ENCODE measurements at regions not wholly inside any gene's neighbourhood (a gene's known extent, or its start where the extent isn't known, plus 50 kb on each side); places are given as distances from the start of the nearest gene placed in this dataset.
A peak's percentile ranks its signal among the peaks of the same experiment; 100 is the strongest.

DNA sequence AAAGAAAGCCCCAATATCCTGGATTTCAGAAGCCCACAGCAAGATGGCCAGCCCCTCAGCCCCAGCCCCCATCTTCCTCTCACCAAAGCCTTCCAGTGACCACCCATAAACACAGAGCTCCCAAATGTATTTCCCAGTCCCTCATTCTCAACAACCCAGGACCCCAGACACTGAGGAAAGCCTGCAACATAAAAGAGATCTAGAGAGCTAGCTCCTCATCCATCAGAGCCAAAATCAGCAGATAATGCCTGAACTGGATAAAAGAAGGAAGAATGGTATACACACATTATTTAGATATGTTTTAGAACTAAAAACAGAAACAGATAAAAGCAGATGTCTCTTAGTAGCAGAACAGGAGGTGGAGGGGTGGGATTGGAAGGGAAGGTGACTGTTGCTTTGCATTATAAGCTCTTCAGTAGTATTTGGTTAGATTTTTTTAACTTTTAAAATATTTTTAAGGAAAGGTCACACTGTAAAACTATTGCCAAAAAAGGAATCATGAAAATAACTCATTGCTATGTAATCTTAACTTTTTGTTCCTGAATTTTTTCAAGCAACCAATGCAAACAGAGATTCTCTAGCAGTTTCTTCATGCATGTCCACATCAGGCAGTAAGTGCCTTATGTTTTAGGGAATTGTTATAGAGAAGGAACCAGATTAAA lies 144.2 kb upstream of the PKDCC start:
- DNase-seq: peak; percentile 75

DNA sequence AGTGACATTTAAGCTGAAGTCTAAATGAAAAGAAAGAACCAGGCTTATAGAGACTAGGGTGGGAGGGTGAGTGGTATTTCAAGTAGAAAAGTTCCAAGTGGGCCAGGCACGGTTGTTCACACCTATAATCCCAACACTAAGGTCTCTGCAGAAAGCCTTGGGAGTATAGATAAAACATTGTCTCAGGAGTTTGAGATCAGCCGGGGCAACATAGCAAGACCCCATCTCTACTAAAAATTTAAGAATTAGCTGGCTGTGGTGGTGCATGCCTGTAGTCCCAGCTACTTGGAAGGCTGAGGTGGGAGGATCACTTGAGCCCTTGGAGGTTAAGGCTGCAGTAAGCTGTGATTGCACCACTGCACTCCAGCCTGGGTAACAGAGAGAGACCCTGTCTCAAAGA lies 143.4 kb upstream of the PKDCC start:
- no peak for DNase-seq

DNA sequence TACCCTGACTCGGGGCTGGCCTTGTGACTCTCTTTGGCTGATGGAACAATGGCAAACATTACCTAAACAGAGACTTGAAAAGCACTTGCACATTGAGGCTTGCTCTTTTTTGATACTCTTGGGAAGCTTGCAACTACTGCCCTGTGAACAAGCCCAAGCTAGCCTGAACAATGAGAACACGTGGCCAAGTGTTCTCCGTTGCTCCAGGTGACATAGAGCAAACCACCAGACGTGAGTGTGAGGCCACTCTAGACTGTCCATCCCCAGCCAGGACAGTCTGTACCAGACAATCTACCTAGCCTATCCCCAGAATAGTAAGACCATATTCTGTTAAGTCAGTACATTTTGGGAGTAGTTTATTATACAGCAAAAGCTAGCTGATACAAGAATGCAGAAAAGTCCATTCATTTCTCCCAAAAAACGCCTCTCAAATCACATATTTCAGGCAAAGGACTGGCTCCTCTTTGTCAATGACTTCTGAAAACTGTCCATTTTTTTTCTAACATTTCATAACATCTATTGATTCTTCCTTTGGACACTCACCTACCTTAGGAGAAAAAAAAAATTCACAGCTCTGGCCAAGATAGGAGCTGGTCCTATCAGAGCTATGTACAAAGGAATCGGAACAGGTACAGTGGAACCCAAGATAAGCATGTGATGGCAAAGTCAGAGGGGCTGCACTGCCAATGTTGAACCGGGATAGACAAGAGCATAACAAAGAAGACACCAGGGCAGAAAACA lies 142.1 kb upstream of the PKDCC start:
- no peak for DNase-seq

DNA sequence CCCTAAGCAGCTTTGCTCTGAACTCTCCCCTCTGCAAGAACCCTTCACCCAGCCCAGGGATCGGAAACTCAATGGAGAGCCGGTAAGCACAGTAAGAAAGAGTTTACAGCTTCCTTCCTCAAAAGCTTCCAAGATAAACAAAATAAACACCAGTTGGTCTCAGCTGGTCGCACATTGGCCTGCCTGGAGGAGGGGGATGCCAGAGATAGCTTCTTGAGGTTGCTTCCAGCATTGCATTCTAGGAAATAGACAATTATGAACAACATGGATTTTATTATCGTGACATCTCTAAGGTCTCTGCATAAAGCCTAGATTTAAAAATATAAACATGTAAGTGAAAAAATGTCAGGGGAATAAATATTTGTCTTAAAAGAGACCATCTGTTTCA lies 141.5 kb upstream of the PKDCC start:
- peak; percentile 87 for DNase-seq

DNA sequence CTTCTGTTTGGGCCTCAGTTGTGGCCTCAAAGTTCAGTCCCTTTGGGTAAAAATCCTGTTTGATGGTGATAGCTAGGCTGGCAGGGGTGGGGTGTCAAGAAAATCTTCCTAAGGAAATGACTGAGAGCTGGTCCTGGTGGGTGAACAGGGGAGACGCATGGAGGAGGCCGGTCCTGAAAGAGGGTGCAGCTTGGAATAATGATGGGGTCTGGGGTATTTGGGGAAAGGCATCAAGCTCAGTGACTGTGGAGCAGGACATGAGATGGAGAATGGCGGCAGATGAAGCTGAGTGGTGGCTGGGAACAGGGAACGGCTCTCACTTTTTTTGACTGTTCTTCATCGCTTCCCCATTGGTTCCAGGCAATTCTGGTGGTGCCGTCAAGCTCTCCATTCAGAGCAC lies 140.7 kb upstream of the PKDCC start:
- no peak for DNase-seq

DNA sequence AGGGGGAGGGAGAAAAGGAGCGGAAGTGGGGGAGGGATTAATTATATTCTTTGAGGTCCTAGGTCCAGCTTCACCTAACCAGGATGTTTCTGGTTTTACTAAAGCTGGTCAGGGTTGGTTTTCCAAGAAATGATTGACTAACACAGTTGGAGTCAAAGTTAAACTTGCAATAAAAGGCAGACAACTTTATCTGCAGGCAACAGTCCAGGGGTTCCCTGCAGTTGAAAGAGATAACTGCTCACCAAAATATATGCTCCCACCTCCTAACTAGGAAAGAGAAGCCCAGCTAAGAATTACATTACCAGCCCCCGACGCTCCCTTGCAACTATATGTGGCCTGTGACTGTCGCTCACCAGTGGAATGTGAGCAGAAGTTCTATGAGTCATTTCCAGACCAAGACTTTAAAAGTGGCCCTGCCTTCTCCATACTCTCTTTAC lies 140.0 kb upstream of the PKDCC start:
- peak; percentile 65 for DNase-seq

DNA sequence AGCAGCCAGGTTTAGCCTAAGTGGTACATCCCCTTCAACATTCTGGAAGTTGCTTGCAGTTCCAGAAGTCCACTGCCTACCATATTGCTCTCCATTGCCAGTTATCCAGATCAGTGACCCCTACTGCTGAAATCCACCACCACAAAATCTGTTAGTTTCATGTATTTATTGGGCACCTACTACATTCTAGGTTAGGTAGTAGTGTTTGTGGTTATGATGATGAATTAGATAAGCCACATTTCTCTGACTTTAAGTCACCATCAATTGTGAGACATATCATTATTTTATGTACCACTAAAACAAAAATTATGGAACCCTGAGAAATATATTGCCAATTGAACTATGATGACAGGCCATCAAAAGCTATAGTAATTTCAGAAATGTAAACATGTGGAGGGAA lies 139.5 kb upstream of the PKDCC start:
- no peak for DNase-seq

DNA sequence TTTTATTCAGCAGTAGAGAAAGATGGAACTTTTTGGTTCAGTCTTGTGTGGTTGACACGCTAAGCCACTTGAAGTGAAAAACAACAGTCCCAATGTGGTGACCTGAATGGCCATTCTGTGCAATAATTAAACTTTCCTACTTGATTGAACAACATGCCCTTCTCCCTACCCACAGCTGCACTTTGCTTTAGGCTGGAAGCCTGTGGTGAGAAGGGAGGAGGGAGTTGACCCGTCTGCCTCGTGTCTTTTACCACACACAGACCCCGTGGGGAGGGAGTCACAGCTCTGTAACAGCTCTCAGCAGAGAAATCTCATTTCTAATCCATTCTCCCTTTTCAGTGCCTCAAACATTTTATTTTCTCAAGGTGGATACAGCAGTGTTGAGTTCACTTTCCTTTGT lies 138.2 kb upstream of the PKDCC start:
- DNase-seq: no peak

DNA sequence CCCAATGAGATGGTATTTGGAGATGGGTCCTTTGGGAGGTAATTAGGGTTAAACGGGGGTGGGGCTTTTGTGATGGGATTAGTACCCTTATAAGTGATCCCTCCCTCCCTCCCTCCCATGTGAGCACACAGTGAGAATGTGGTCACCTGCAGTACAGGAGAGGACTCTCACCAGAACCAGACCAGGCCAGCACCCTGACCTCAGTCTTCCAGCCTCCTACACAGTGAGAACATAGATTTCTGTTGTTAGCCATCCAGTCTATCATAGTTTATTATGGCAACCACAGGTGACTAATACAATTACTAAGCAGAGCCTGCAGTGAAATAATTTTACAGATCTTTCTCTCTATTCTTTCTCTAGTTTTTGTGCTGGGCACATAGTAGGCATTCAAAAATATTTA lies 137.7 kb upstream of the PKDCC start:
- DNase-seq: no peak

DNA sequence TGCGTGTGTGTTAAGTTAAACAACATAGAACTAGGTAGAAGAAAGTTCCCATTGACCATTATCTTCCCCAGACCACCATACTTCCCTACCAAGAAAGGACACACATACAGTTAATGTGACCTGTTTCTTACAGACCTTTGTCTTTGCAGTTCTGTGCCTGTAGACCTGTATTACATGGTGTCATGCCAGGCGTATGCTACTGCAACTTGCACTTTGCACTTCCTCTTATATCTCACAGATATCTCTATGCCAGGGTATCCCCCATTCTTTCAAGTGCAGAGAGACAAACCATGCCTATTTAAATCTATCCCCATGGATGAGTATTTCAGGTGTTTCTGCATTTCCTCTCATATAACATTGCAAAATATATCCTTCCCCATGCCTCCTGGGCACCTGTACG lies 136.8 kb upstream of the PKDCC start:
- no peak for DNase-seq

DNA sequence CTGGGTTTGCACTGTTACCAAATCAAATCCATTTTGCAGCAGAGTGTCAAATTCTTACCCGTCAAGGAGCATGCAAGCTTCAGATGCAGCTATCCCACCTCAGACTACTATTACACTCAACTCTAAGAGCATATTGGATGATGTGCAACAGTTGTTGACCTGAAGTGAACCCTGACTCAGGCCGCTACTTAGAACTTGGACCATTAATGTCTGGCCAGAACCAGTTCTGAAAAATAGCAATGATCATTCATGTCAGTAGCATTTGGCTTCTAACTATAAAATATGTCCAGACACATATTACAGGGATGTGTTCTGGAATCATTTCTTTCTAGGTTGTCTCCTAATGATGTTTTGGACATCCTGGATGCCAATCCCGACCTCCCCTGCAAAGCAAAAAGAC lies 135.5 kb upstream of the PKDCC start:
- no peak for DNase-seq

DNA sequence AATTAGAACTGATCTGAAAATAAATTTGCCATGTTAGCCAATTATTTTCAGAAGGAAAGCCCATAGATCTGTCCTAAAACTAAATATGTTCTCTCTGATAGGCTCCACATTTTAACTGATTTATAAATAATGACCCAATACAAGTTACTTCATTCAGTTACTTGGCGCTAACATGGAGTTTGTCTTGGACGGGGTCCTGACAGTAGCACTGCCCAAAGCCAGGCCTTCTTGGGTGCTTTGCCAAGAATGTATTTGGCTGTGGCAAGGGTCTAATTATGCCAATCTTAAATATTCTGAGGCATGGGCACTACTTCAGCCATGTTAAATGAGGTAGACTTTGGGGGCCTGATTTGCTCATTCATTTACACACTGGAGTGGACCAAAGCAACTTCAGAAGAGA lies 135.0 kb upstream of the PKDCC start:
- DNase-seq: no peak

DNA sequence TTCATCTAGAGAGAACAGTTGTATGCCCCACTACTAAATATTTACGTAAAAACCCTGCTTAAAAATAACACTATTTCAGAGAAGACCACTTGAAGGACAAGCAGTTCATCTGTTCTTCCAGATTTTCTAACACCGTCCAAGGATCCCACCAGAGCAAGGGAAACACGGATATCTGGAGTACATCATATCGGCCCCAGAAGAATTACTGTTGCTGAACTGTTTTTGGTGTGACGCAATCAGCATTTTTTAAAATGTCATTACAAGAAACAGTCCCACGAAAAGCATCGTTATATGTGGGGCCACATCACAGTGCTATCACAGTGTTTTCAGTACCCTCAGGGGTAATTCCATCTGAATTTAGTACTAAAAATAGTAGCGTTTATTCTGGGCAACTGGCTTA lies 134.5 kb upstream of the PKDCC start:
- no peak for DNase-seq

DNA sequence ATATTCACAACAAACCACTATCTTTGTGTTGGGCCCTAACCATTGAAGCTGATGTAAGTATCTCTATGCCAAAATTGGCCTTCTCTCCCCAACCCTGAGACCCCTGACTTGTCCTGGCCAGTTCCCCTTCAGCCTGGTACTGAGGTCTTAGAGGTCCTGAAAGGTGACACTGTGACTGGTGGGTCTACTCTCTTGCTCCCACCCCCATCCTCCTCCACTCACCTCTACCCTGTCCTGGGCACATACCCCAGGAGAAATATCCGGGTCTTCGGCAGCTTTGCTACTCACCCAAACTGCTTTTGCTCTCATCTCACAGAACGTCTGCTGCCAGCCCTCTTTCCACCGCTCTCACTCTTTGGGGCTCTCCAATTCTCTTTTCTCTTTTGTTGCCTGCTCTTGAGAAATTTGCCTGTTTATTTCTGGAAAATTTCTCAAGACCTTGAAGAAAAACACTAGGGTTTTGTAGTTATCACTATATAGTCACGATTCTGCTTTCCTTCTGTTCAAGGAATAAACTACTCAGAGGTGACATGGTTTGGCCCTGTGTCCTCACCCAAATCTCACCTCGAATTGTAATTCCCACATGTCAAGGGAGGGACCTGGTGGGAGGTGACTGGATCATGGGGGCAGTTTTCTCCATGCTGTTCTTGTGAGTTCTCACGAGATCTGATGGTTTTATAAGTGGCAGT lies 133.8 kb upstream of the PKDCC start:
- DNase-seq: no peak

DNA sequence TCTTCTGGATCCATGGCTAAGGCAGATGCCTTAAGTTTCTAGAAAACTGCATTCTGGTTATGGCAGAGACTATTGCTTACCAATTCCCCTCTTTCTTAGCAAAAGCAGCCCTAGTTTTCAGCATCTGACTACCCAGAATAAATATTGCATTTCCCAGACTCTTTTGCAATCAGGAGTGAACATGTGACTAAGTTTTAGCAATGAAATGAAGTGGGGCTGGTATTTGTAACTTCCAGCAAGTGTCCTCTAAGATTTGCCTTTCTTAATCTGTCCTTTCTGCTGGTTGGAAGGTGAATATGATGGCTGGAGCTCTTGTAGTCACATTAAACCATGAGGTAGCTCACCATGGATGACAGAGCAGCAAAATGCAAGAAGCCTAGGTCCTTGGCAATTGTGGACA lies 132.9 kb upstream of the PKDCC start:
- DNase-seq: no peak

DNA sequence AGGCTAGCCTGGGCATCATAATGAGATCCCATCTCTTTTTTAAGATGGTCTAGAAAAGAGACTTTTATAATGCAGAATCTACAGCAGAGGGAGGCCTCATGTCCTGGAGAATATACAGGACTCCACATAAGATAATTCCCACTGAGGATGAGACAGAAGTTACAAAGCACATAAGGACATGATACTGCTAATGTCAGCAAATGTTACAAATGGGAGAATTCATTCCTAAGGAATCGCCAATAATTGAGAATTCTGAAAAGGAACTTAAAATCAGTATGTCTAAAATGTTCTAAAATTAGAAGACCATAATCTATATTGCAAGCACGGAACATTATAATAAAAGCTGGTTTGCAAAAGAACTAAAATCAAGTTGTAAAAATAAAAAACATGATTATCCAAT lies 131.6 kb upstream of the PKDCC start:
- no peak for DNase-seq

DNA sequence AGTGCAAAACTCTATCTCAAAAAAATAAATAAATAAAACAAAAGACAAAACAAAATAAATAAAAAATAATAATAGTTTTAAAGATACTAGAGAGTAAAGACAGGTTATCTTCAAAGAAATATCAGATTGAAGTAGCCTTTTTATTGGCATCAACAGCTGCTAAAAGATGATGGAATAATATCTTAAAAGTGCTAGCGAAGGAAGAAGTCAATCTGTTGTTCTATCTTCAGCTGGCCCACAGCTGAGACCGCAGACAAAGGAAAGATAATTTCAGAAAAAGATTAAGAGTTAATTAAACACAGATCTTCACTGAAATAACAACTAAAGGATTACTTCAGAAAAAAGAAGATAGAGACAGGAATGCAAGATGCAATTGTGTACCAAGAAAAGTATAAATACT lies 130.2 kb upstream of the PKDCC start:
- no peak for DNase-seq

DNA sequence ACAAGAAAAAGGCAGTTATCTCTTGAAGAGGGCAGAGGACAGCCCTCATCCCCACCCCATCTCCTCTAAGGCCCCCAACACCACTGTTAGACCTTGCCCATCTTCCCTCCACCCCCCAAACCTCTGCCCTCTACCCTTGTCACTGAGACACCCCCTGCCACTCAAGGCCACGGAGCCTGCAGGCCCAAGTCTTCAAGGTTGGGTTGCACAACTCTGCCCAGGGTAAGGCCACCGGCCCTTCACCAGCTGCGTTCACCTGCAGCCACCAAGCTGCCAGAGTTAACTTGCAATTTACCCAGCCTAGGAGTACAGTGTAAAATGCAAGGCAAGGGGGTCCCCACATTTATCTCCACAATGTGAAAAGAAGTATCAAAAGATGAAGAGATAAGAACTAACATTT lies 128.7 kb upstream of the PKDCC start:
- no peak for DNase-seq

DNA sequence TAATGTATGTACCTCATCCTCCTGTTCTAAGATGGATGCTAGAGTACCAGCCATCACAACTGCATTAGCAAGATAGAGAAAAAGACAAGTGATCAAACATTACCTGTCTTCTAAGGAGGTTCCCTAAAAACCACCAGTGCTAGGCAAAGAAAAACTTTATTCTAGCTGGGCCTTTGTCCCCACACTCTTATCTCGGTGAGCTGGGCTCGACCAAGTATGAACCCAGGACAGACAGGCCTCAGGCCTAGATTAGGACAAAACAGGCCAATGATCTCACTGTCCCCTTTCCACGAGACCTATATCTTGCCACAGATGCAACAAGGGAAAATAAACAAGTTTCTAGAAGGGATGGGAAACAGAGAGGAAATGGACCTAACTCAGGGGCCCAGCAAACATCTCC lies 127.6 kb upstream of the PKDCC start:
- no peak for DNase-seq

DNA sequence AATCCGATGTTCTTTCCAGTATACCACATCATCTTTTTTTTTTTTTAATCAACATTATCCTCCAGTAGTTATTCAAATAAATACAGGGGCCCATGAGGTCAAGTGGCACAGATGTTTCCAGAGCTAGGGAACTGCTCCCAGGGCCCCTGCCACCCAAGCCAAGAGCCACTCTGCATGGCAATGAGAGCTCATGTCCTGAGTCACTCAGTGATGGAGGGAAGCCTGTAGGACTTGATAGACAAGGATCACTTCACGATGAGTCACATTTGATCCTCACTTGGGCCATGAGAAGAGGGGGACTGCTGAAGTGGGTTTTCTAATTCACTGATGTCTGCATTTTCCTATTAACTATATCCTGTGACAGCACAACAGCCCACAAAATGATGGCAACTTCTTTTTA lies 127.0 kb upstream of the PKDCC start:
- no peak for DNase-seq

DNA sequence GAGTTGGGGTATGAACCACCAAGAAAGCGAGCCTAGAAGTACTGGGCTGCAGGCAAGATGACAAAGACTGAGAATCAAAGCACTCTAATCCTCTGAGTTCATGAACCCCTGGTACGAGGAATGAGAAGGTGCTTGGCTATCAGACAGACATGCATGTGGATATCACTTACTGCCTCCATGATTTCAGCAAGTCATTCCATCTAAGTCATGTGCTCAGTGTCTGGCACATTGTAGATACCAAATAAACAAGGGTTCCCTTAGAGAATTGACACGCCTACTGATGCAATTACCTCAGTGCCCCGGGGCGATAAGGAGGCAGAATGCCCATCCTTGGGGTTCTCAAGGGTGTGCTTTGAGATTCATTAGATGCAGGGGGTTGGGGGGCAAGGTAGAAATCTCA lies 125.6 kb upstream of the PKDCC start:
- peak; percentile 54 for DNase-seq

DNA sequence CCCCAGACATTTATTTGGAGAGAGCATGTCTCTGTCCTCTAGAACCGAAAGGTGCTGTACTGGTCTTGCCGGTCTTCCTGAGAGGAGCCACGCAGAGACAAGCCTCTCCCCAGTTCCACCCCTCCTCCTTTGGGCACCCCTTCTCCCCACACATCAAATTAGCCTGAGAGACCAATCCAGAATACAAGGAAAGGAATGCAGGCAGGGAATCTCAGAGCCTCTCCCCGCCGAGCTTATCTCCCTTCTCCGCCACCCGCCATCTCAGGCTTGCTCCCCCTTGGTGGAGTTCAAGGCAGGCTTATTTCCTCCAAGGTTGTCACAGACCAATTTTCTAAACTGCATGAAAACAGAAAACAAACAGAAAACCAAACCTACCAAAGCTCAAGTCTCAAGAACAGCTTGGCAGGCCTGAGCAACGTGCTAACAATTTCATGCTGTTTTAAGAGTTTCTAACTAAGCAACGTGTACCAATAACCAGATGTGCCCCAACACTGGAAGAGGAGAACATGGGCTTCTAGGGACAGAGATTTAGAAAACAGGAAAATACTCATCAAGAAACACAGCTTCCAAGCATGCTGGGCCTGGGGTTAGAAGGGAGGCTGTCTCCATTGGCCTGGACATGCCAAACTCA lies 124.5 kb upstream of the PKDCC start:
- DNase-seq: no peak

DNA sequence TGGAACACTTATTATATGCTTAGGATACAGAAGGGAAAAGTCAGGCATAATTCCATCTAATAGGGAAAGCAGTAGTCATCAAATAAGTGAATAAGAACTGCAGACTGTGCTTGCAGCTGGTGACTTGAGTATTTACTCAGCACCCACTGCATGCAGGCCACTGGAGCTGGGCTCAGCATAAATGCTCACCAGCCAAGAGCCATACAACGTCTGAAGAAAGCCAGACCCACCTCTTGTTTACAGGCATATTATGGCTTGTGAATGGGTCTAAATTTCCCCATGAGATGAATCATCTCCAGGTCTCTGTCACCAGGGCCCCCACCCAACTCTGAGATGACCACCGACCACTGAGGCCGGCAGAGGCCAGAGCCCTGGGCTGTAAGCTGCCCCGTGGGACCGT lies 123.8 kb upstream of the PKDCC start:
- no peak for DNase-seq
